ENCODE measurements at regions not wholly inside any gene's neighbourhood (a gene's known extent, or its start where the extent isn't known, plus 50 kb on each side); places are given as distances from the start of the nearest gene placed in this dataset.

- TF ChIP-seq RAD21 (conservative IDR thresholded peaks at IDR 0.05 in 1 of 2, IDR thresholded peaks at IDR 0.05 in 1 of 2) (no peak), EP300 (IDR thresholded peaks at IDR 0.05) (no peak), CBX2 (IDR thresholded peaks at IDR 0.05; ENCODE audit: borderline replicate concordance, low read depth) (no peak), CEBPB (IDR thresholded peaks at IDR 0.05) (no peak), JUN (IDR thresholded peaks at IDR 0.05) (no peak), RCOR1 (IDR thresholded peaks at IDR 0.05; ENCODE audit: low read depth, low read length) (no peak), POLR2A (IDR thresholded peaks at IDR 0.05; ENCODE audit: low read length) (no peak), MAZ (IDR thresholded peaks at IDR 0.05; ENCODE audit: borderline replicate concordance, low read depth, low read length) (no peak), MYC (IDR thresholded peaks at IDR 0.05; ENCODE audit: borderline replicate concordance, low read length) (no peak)
- TF ChIP-seq, protein P1, sequence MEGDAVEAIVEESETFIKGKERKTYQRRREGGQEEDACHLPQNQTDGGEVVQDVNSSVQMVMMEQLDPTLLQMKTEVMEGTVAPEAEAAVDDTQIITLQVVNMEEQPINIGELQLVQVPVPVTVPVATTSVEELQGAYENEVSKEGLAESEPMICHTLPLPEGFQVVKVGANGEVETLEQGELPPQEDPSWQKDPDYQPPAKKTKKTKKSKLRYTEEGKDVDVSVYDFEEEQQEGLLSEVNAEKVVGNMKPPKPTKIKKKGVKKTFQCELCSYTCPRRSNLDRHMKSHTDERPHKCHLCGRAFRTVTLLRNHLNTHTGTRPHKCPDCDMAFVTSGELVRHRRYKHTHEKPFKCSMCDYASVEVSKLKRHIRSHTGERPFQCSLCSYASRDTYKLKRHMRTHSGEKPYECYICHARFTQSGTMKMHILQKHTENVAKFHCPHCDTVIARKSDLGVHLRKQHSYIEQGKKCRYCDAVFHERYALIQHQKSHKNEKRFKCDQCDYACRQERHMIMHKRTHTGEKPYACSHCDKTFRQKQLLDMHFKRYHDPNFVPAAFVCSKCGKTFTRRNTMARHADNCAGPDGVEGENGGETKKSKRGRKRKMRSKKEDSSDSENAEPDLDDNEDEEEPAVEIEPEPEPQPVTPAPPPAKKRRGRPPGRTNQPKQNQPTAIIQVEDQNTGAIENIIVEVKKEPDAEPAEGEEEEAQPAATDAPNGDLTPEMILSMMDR (IDR thresholded peaks at IDR 0.05), result no peak
- TF ChIP-seq, protein P2, sequence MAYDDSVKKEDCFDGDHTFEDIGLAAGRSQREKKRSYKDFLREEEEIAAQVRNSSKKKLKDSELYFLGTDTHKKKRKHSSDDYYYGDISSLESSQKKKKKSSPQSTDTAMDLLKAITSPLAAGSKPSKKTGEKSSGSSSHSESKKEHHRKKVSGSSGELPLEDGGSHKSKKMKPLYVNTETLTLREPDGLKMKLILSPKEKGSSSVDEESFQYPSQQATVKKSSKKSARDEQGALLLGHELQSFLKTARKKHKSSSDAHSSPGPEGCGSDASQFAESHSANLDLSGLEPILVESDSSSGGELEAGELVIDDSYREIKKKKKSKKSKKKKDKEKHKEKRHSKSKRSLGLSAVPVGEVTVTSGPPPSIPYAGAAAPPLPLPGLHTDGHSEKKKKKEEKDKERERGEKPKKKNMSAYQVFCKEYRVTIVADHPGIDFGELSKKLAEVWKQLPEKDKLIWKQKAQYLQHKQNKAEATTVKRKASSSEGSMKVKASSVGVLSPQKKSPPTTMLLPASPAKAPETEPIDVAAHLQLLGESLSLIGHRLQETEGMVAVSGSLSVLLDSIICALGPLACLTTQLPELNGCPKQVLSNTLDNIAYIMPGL (CRISPR knock-in tag; IDR thresholded peaks at IDR 0.05; ENCODE audit: borderline replicate concordance), result no peak
These were observed 224.7 kb downstream of the MTX2 start for GRCh38 chr2:176493909-176494308.

All from A549 (cell line).